ENCODE measurements at regions not wholly inside any gene's neighbourhood (a gene's known extent, or its start where the extent isn't known, plus 50 kb on each side); places are given as distances from the start of the nearest gene placed in this dataset.

GRCh38 chr4:14877246-14878225 is 124.7 kb upstream of the CPEB2 start:
- Histone ChIP-seq H2AFZ (ENCODE audit: low read length) (no peak overlapping the region), H3K4me2 (ENCODE audit: low read length) (no peak overlapping the region), H3K9me3 (ENCODE audit: low read length) (no peaks in the 10 kb centered on the region), H3K9me2 (replicated peaks; ENCODE audit: low read length) (no peaks in the 10 kb centered on the region), H3K79me2 (ENCODE audit: low read length) (no peaks in the 10 kb centered on the region), H3K36me3 (ENCODE audit: low read depth, low read length) (no peaks in the 10 kb centered on the region), H3K9ac (ENCODE audit: low read length) (no peak overlapping the region), H3K4me3 (ENCODE audit: low read length) (no peak overlapping the region), H3K4me1 (ENCODE audit: insufficient read depth, low read length) (peaks cover 1% of the 10 kb centered on the region), H4K20me1 (ENCODE audit: low read length) (no peaks in the 10 kb centered on the region), H3K27me3 (ENCODE audit: low read length) (no peaks in the 10 kb centered on the region), H3F3A (ENCODE audit: low read length, unreplicated experiment) (no peaks in the 10 kb centered on the region), H3K27ac (ENCODE audit: low read length) (no peak overlapping the region)
- intact Hi-C loops (cut with micrococcal nuclease), result no loop called here
- ATAC-seq, result no peak
- DNase-seq, result no peak
- no TSS peak for BruUV-seq (replicated peaks)
- ChIA-PET CTCF (no interaction called here), POLR2A (ENCODE audit: unreplicated experiment) (no interaction called here)
- TF ChIP-seq EZH2phosphoT487 (IDR thresholded peaks at IDR 0.05; ENCODE audit: borderline replicate concordance, low read length), result no peak
- no peak for TF ChIP-seq EZH2 (IDR thresholded peaks at IDR 0.05; ENCODE audit: low read length, unreplicated experiment)
- no peak for TF ChIP-seq CTCF (conservative IDR thresholded peaks at IDR 0.05; ENCODE audit: low read depth, low read length)

- H3K36me3 ChIP-seq (ENCODE audit: low read depth, low read length), result no peaks in the 10 kb centered on the region
- intact Hi-C loops (cut with micrococcal nuclease), result no loop called here
- no peak overlapping the region for H3K4me2 ChIP-seq (ENCODE audit: low read length)
- H2AFZ ChIP-seq (ENCODE audit: low read length), result no peak overlapping the region
- H3K9me3 ChIP-seq (ENCODE audit: low read length), result no peaks in the 10 kb centered on the region
- no peak overlapping the region for H3K9ac ChIP-seq (ENCODE audit: low read length)
- H3K9me2 ChIP-seq (replicated peaks; ENCODE audit: low read length), result no peaks in the 10 kb centered on the region
- DNase-seq (no peak), ATAC-seq (no peak)
- no peak for TF ChIP-seq EZH2 (IDR thresholded peaks at IDR 0.05; ENCODE audit: low read length, unreplicated experiment)
- no peak for TF ChIP-seq CTCF (conservative IDR thresholded peaks at IDR 0.05; ENCODE audit: low read depth, low read length)
- TF ChIP-seq EZH2phosphoT487 (IDR thresholded peaks at IDR 0.05; ENCODE audit: borderline replicate concordance, low read length), result no peak
- H3K27me3 ChIP-seq (ENCODE audit: low read length), result no peaks in the 10 kb centered on the region
- no peak overlapping the region for H3K4me3 ChIP-seq (ENCODE audit: low read length)
- ChIA-PET CTCF (no interaction called here), POLR2A (ENCODE audit: unreplicated experiment) (no interaction called here)
- H4K20me1 ChIP-seq (ENCODE audit: low read length), result no peaks in the 10 kb centered on the region
- H3F3A ChIP-seq (ENCODE audit: low read length, unreplicated experiment), result no peaks in the 10 kb centered on the region
- no peak overlapping the region for H3K27ac ChIP-seq (ENCODE audit: low read length)
- no peaks in the 10 kb centered on the region for H3K4me1 ChIP-seq (ENCODE audit: insufficient read depth, low read length)
- H3K79me2 ChIP-seq (ENCODE audit: low read length), result no peaks in the 10 kb centered on the region
- no TSS peak for BruUV-seq (replicated peaks)
Observed at GRCh38 chr4:14878681-14879080, 123.6 kb upstream of the CPEB2 start.

- no peaks in the 10 kb centered on the region for H3K9me3 ChIP-seq (ENCODE audit: low read length)
- H3F3A ChIP-seq (ENCODE audit: low read length, unreplicated experiment), result no peaks in the 10 kb centered on the region
- no peaks in the 10 kb centered on the region for H3K79me2 ChIP-seq (ENCODE audit: low read length)
- H4K20me1 ChIP-seq (ENCODE audit: low read length), result no peaks in the 10 kb centered on the region
- no peaks in the 10 kb centered on the region for H3K9me2 ChIP-seq (replicated peaks; ENCODE audit: low read length)
- no peak for TF ChIP-seq EZH2 (IDR thresholded peaks at IDR 0.05; ENCODE audit: low read length, unreplicated experiment)
- CTCF ChIA-PET, result no interaction called here
- H3K9ac ChIP-seq (ENCODE audit: low read length), result no peak overlapping the region
- no peaks in the 10 kb centered on the region for H3K4me1 ChIP-seq (ENCODE audit: insufficient read depth, low read length)
- H2AFZ ChIP-seq (ENCODE audit: low read length), result no peak overlapping the region
- H3K4me2 ChIP-seq (ENCODE audit: low read length), result no peak overlapping the region
- H3K27me3 ChIP-seq (ENCODE audit: low read length), result no peaks in the 10 kb centered on the region
- no peak overlapping the region for H3K4me3 ChIP-seq (ENCODE audit: low read length)
- intact Hi-C loops (cut with micrococcal nuclease), result loop anchor here (10.0 kb wide), 1 partner anchor 125 kb away; the partner anchor contains the start of gene CPEB2
- POLR2A ChIA-PET (ENCODE audit: unreplicated experiment), result no interaction called here
- ATAC-seq, result no peak
- no peak for DNase-seq
- no TSS peak for BruUV-seq (replicated peaks)
- no peaks in the 10 kb centered on the region for H3K36me3 ChIP-seq (ENCODE audit: low read depth, low read length)
- no peak overlapping the region for H3K27ac ChIP-seq (ENCODE audit: low read length)
Observed at GRCh38 chr4:14879683-14880082, 122.6 kb upstream of the CPEB2 start.
